GM18499 (cell line): ENCODE measurements at regions not wholly inside any gene's neighbourhood (a gene's known extent, or its start where the extent isn't known, plus 50 kb on each side); places are given as distances from the start of the nearest gene placed in this dataset.
A peak's percentile ranks its signal among the peaks of the same experiment; 100 is the strongest.

Experiments used
- ATAC-seq: cut with Tn5 transposase; IDR thresholded peaks from one replicate; pipeline ENCODE4 v1.9.1; 2021; ENCODE audit warnings: moderate number of reproducible peaks; ENCODE audit not compliant: insufficient read depth, unreplicated experiment

DNA sequence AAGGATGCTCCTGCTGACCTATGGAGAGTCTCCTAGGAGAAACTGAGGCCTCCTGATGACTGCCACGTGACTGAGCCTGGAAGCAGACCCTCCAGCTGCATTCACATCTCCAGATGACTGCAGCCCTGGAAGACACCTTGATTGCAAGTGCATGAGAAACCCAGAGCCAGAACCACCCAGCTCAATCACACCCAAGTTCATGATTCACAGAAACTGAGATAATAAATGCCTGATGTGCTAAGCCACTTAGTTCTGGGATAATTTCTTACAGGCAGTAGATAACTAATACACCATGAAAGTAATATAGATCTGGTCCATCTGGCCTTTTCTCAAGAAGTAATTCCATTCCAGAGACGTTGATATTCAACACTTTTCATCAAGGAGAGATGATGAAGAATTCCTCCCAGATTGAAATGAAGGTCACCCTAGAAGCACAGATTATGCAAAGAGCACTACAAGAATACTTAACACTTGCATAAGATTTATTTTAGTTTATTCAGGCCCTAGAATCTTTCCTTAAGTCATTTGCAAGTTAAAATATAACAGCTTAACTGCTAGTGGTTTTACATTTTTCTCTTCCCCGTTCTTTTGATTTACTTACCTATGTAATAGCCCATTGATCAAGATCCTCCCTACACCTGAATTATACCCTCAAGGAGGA, 208.2 kb upstream of the INHBA start:
- ATAC-seq, result no peak

DNA sequence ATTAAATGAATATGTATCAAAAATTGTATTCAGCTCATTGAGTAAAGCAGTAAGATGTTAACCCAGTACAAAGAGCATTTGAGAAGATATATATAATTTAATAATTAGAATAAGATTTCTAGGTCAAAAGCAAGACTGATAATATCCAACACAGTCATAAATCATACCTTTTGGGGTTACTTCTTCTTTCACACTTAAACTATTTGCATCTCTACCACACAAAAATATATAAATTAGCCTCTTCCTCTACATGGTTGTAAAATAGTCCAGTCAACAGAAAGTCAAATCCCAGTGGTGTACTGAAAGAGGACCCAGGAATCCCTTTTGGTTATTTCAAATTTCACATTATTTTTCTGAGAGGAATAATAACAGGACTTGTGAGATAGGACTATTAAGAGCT, 204.6 kb upstream of the INHBA start:
- no peak for ATAC-seq

DNA sequence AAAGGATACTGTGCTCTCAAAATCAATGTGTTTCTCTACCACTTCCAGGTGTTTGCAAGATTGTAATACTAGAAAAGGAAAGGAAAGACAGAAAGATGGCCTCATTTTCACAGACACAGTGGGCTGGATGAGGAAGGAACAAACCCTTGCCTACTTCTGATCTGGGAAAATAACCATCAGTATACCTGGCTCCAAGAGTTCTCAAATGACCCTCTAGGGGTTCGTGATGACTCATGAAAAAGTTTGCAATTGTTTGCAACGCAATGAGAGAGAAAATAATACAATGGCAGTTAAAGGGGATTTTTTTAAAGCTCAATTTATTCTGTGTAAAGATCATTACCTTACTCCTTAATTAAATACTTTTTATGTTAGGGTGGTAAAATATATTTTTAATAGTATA, 197.6 kb upstream of the INHBA start:
- no peak for ATAC-seq

DNA sequence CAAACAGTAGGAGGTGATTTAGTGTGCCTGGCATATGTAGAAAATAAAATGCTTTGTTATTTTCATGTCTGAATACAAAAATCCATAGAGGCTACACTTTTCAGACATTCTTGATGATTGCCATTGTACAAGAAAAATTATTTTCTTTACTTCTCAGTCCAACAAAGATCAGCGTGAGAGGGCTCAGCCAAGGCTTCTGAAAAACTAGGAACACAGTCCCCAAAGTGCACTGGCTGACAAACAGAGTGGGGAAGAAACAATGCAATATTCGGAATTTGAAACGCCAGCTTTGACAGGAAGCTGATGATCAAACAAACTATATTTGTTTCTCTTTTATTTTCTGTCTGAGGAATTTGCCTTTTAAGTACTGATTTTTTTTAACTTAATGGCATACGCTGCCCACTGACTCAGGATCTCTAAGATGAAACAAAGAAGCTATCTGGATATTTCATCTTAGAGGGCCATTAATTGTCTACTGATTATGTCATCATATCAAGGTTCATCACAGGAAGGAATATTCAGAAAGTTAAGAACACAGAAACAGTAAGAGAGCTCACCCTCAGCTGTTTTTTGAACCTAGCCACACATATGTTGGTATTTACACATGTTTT, 197.0 kb upstream of the INHBA start:
- ATAC-seq, result no peak

DNA sequence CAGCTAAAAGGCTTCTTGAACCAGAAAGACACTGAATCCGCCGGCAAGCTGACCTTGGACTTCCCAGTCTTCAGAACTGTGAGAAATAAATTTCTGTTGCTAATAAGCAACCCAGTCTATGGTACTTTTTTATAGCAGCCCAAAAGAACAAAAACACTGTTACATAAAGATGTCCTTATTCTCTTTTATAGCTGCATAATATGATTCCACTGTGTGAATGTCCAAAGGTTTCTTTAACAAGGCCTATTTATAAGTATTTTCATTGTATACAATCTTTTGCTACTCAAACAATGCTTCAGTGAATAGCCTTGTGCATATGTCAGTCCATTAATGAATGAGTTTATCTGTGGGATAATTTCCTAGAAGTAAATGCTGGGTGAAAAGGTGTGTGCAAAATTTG, 190.8 kb upstream of the INHBA start:
- ATAC-seq, result no peak

DNA sequence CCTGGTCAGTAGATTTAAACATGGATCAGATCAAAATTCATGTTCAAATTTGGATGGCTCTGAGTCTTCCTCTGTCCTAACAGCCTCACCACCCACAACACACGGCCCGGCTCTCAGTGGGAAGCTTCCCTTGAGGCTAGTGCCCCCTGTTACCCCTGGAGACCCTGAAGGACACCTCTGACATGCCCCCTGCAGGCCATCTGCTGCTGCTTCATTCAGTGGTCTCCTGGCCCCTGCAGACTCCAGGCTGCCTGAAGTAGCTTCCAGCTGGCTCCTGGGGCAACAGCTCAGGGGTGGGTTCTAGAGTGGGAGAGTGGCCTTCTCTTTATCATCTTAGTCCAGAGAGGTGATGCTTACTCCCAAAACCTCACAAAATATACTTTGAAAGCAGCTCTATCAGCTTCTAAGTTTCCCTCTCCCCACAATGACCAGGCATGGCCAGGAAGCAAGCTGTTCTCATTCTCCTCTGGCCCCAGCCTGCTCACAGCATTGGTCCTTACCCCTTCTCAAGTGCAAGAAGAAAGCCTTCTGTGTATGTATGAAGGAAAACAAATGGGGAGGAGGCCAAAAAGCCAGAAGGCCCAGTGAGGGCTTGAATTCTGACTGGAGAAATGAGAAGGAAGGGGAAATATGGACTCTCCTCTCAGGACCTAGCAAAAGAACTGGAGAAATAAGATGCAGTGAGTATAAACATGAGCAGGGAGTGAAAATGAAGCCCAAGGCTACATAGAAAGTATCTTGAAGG, 189.6 kb upstream of the INHBA start:
- no peak for ATAC-seq

DNA sequence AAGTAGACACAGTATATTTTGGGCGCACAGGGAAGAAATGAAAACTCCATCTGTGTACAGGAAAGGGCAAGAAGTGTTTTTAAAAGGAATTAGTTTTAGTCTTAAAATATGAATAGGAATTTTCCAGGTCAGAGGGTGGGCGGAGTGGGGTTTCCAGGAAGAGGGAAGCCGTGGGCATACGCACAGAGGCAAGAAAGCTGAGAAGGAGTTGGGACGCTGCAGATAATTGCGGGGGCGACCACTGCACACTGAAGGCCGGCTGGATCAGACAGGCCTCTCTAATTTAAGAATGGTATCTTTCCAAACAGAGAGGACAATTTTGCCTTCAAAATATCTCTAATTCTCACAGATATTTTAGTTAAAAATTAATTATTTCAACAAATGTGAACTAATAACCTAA, 189.1 kb upstream of the INHBA start:
- ATAC-seq, result no peak

DNA sequence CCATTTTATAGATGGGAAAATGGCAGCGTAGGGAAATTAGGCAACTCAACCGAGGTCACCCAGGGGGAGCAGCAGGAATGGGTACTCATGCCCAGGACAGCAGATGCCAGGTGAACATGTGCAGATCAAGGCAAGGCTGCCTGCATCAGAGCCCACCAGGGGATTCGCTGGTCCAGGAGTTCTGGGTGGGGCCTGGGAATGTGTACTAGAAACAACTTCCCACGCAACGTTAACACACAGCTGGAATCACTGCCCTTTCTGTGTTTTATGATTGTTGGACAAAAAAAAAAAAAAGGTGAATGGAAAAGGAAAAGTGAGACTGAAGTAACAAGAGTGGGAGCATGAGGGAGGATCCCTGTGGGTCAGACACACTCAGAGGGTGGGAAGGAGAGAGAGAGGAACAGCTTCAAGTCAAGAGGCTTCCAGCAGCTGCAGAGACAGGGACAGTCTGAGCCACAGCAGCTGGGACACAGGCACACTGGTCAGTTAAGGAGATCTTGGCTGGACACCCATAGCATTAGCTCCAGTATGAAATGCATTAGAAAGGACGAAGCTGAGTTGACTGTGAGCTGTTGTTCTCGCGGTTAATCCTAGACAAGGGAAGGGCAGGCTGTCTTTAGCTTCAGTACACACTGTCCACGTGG, 187.9 kb upstream of the INHBA start:
- ATAC-seq, result no peak

DNA sequence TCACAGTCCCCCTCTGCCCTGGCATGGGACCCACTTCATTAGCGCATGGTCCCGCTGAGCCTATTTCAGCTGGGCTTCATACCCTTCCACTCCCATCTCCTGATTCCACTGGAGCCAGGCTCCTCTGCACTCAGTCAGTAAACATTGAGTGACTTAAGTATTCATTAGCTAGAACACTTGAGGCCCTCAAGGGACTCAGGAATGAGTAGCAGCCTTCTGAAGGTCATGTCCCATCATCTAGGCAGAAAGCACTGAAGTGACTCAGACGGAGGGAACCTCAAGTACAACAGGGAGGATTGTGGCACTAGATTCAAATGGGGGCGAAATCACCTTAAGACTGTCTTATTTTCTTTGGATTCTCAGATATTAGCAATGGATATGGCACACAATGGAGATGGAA, 186.6 kb upstream of the INHBA start:
- no peak for ATAC-seq

DNA sequence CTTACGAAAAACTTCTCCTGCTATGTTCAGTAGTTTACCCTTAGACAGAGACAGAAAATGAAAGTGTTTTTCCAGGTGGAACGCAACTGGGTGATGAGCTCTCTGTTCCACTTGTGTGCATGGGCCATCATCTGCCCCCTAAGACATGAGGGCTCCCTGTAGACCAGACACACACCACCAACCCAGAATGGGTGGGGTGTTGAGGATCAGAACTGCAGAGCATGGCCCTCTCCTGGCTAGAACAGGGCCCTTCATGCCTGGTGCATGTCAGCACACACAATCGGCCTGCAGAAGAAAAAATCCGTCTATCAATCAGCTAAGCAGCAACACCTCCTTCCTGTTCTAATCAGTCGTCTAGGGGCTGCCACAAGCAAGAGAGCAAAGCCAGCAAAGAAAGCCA, 186.2 kb upstream of the INHBA start:
- no peak for ATAC-seq

DNA sequence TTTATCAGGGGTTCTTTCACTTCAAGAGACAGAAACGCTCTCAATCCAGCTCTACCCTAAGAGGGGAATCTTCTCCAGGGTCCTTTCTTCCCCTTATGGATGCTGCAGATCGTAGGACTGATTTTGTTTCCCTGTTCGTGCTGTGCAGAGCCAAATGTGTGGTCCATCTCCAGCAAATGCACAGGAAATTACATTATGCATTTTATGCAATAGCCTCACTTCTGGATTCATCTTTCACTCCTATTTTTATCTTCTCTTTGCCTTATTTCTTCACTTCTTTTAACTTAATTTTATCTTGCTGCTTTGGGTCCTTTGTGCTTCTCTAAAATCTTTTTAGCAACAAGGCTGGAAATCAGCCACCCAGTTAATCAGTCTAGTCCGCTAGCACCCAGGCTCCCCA, 184.5 kb upstream of the INHBA start:
- ATAC-seq, result no peak

DNA sequence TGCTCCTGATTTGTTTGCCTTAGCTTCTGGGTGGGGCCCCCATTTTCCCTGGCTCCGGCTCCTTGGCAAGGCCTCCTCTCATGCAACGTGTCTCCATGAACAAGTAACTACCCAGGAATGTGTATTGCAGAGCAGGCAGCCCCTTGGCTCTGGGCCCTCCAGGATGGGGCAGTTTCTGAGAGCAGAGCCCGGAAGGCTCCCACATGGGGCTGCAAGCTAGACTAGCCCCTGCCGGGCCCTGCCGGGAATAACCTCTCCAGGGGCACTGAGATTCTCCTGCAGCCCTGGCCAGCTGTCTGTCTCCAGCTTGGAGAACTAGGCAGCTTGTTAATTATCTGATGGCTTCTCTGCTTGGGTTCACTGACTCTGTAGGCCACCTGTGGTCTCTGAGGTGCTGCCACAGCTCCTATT, 184.0 kb upstream of the INHBA start:
- ATAC-seq, result no peak

DNA sequence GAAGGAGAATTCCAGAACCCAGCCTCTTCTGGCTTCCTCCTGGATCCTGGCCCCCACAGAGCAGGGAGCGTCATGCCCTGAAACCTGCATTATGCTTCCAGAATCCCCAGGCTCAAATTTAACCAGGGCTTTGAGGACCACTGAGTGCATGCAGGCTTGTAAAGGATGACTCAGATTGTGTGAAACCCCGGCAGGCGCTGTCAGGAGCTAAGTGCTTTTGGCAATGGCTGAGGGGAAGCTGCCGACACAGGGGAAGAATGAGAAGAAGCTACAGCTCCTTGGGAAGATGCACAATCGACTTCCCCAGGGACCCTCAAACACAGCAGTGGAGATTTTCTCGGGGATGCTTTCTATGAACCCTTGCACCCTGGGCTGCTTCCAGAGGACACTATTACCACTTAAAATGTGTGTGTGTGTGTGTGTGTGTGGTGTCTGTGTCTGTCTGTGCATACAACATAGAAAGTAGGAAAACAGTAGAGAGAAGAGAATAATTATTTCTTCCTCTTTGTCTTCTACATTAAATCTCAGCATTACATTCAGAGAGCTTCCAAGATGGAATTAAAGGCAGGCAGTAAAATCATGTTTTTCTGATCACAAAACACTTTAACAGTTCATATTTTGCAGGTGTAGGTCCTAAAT, 183.5 kb upstream of the INHBA start:
- ATAC-seq, result no peak

DNA sequence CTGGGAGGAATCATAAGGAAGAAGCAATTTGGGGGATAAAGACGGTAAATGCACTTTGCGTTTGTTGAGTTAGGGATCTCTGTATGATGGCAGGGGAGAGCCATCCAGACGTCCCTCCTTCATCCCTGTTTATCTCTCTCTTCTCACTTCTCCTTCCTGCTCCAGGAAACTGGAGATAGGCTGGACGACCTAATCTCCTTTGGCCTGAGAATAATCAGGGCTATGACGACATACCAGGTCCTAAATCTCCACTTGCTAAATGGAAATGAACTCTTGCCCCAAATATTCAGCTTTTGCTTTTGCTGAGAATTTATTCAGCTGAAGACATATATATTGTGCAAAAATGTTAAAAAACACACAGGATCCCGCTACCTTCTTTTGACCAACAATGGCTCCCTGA, 182.9 kb upstream of the INHBA start:
- ATAC-seq, result no peak

DNA sequence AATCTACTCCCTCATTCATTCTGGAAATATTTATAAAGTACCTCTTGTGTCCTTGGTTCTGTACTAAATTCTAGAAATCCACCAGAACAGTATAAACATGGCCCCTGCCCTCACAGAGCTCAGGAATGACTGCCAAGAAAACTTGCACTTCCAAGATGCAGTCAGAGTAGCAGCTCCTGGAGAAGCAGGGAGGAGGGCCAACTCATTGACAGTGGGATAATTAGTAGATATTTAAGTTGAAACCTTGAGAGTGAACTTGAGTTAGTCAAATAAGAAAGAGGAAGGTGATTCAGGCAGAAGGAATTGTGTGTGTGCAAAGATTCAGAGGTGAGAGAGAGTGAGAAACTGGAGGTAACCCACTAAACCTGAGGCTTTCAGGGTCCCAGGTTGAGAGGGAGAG, 182.2 kb upstream of the INHBA start:
- no peak for ATAC-seq

DNA sequence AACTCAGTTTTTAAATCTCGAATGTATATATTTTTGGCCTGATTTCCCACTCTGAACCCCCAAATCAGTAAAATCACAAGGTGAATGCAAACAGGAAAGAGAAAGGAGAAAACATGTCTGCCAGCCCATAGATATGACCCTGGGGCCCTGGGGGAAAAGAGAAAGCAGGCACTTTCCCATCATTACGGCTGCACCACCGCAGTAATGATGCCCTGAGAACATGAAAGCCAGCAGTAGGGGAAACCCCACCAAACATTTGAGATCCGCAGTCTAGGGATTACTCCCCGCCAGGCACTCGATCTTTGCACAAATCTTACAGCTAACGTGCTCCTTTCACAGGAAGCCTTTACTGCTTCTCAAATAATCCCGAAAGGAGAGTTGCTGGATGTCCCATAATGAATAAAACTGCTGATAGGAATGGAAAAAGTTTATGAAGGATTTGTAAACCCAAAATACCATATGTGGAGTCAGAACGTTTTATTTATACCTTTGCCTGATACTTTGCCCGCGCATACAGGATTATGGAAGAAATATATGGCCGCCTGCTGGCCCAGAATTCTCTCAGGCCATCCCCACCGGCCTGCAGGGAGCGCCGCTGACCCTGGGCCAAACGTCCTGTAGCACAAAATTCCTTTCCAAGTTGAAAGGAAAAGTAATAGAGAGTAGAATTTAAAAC, 180.0 kb upstream of the INHBA start:
- ATAC-seq, result no peak

DNA sequence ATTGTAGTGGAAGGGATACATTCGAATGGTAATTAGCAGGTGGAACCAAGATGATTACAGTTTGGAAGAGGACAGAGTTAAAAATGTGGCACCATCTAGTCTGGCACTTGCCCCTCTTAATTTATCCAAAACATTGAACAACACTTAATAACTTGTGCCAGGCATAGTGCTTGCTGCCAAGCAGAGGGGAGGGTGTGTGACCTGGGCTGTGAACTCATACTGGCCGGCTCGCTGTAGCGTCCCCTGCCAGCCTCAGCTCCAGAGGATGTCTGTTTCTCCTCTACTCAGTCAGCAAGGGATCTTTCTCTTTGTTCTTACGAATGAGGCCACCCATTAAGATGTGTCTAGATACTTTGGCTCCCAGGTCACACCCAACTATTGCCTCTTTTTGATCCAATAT, 179.4 kb upstream of the INHBA start:
- no peak for ATAC-seq

DNA sequence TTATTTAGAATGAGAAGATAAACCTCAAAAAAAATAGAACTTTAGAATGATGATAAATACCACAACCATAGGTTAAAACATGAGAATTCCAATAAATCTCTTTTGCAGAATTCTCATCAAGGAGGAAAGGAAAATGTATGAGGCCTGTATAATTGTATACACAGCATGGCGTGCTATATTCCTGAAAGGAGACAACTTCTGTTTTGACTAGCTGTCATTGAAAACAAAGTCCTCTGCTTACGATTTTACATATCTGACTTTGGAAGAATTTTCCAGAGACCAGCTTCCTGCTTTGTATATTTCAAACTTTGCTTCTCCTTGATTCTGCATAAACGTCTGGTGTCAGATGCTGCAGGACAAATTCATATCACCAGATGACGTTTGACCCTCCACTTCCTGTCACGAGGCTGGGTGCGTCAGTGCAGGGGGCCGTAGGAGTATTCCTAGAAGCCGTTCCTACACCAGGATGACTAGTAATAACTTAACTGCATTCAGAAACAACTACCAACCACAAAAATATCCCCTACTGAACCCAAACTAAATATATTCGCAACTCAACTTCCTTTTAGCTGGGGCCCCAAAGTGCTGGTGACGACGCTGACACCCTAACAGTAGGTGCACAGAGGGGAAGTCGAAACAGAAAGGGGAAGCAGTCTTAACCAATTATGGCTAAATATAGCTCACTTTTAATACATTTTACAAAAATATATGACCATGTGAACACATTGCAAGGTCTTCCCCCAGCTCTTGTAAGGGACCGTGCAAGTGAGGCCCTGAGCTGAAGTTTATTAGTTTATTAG, 178.6 kb upstream of the INHBA start:
- ATAC-seq, result peak; percentile 92

DNA sequence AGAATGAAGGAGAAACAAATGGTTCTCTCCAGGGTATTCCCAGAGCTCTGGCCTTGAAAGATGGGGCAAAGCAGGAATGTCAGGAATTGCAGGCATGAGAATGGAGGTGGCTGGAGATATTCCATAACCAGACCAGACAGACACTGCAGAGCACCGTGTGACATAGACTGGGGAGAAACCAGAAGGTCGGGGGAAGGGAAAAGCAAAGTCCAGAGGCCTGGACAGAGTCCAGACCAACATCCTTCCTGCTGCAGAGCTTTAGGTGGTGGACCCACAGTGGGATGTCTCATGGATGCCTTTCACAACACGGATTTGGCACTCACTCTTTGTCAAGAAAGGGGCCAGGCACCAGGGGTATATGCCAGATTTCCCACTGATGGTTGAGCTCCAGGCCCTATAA, 177.2 kb upstream of the INHBA start:
- ATAC-seq, result no peak

DNA sequence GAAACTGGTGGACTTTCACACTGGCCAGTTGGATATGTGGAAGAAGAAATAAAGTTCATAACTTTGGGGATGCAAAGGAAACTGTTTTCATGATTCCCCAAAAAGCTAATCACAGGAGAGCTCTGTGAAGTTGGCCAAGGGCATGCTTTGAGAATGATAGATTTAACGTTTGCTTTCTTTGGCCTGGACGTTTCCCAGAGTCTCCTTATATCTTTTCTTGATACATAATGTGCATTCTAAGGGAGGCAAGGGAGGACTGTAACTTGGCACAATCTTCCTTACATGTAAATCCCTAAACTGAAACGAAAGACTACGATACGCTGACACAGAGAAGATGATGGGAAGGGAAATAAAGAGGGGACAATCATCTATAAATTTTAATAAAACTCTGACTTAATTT, 176.5 kb upstream of the INHBA start:
- ATAC-seq, result no peak
